ENCODE measurements at regions not wholly inside any gene's neighbourhood (a gene's known extent, or its start where the extent isn't known, plus 50 kb on each side); places are given as distances from the start of the nearest gene placed in this dataset.

DNA sequence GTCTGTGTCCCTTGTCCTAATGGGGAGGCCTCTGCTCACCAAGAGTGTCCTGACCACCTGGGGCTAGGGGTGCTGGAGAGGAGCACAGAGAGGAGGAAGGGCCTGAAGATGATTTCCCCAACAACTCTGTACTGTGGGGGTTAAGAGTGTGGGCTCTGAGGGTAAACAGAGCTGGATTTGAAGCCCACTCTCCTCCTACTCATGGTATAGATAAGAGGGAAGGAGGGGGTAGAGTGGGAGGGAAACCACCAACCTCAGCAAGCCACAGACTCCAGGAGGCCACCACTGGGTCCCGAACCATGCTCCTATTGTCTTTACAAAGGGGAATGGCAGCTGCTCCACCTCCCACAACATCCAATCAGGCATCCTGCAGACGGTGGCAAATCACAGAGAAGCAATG is 103.6 kb upstream of the RNU6-1 start:
- TF ChIP-seq, protein P1, sequence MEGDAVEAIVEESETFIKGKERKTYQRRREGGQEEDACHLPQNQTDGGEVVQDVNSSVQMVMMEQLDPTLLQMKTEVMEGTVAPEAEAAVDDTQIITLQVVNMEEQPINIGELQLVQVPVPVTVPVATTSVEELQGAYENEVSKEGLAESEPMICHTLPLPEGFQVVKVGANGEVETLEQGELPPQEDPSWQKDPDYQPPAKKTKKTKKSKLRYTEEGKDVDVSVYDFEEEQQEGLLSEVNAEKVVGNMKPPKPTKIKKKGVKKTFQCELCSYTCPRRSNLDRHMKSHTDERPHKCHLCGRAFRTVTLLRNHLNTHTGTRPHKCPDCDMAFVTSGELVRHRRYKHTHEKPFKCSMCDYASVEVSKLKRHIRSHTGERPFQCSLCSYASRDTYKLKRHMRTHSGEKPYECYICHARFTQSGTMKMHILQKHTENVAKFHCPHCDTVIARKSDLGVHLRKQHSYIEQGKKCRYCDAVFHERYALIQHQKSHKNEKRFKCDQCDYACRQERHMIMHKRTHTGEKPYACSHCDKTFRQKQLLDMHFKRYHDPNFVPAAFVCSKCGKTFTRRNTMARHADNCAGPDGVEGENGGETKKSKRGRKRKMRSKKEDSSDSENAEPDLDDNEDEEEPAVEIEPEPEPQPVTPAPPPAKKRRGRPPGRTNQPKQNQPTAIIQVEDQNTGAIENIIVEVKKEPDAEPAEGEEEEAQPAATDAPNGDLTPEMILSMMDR (IDR thresholded peaks at IDR 0.05), result no peak
- no peak for TF ChIP-seq ZFX (IDR thresholded peaks at IDR 0.05; ENCODE audit: borderline replicate concordance)

All from 22Rv1 (cell line).